WTC11 (cell line): ENCODE measurements at regions not wholly inside any gene's neighbourhood (a gene's known extent, or its start where the extent isn't known, plus 50 kb on each side); places are given as distances from the start of the nearest gene placed in this dataset.

ENCODE experiments used
- ATAC-seq: fragments of 200-7000 bp; cut with Tn5 transposase; 2 replicates; pipeline ENCODE4 v1.10.0; 2021; ENCODE audit warnings: mild to moderate bottlenecking, moderate library complexity
- CTCF ChIA-PET: fragments of 300-600 bp; sonication (Branson Sonifier 250); formaldehyde crosslinking; loops from one replicate; lab custom pipeline; 2021; ENCODE audit warnings: antibody characterized with exemption; lab: Charles Lee
- POLR2A ChIA-PET: fragments of 350-600 bp; sonication (Branson Sonifier 250); formaldehyde crosslinking; loops from one replicate; lab custom pipeline; 2021; ENCODE audit warnings: antibody characterized with exemption; lab: Charles Lee
- DNase-seq: peaks from one replicate; pipeline ENCODE4 v3.0.0; 2021; ENCODE audit warnings: low spot score
- H3K27ac Mint-ChIP-seq: 2 replicates; pipeline ENCODE4 v1.8.0; 2021; ENCODE audit warnings: mixed read lengths
- H3K27me3 Mint-ChIP-seq: 2 replicates; pipeline ENCODE4 v1.8.0; 2021; ENCODE audit warnings: low read depth, mild to moderate bottlenecking, moderate library complexity, mixed read lengths
- H3K36me3 Mint-ChIP-seq: 2 replicates; pipeline ENCODE4 v1.8.0; 2021; ENCODE audit warnings: mixed read lengths
- H3K4me1 Mint-ChIP-seq: 2 replicates; pipeline ENCODE4 v1.8.0; 2022; ENCODE audit warnings: mixed read lengths
- H3K4me3 Mint-ChIP-seq: 2 replicates; pipeline ENCODE4 v1.8.0; 2021; ENCODE audit warnings: mild to moderate bottlenecking, moderate library complexity, mixed read lengths
- H3K9me3 Mint-ChIP-seq: 2 replicates; pipeline ENCODE4 v1.8.0; 2021; ENCODE audit warnings: mixed read lengths
- ATF1 ChIP-seq: sonication (generic); formaldehyde crosslinking; IDR thresholded peaks from 2 replicates; pipeline ENCODE4 v1.8.1; 2023; ENCODE audit warnings: mild to moderate bottlenecking, moderate library complexity, missing genetic modification reagents
- ATF2 ChIP-seq: sonication (generic); formaldehyde crosslinking; IDR thresholded peaks from 2 replicates; pipeline ENCODE4 v1.8.1; 2022; ENCODE audit warnings: low read depth, missing genetic modification reagents, borderline replicate concordance
- E2F4 ChIP-seq: sonication (generic); formaldehyde crosslinking; IDR thresholded peaks from 2 replicates; pipeline ENCODE4 v1.8.1; 2022; ENCODE audit warnings: low read depth, mild to moderate bottlenecking, moderate library complexity, missing genetic modification reagents, borderline replicate concordance
- ETV6 ChIP-seq: sonication (generic); formaldehyde crosslinking; IDR thresholded peaks from 2 replicates; pipeline ENCODE4 v1.8.1; 2022; ENCODE audit warnings: mild to moderate bottlenecking, missing genetic modification reagents
- HMGXB4 ChIP-seq: sonication (generic); formaldehyde crosslinking; IDR thresholded peaks from 2 replicates; pipeline ENCODE4 v1.8.1; 2023; ENCODE audit warnings: mild to moderate bottlenecking, moderate library complexity, missing genetic modification reagents
- MLX ChIP-seq: sonication (generic); formaldehyde crosslinking; IDR thresholded peaks from 2 replicates; pipeline ENCODE4 v1.8.1; 2023; ENCODE audit warnings: mild to moderate bottlenecking, missing genetic modification reagents, moderate library complexity
- MXD4 ChIP-seq: fragments of 250-450 bp; sonication (Bioruptor Pico); IDR thresholded peaks from 2 replicates; pipeline ENCODE4 v1.8.0; 2021; ENCODE audit warnings: mild to moderate bottlenecking, moderate library complexity, borderline replicate concordance
- NFE2L1 ChIP-seq: sonication (generic); formaldehyde crosslinking; IDR thresholded peaks from 2 replicates; pipeline ENCODE4 v1.8.1; 2023; ENCODE audit warnings: missing genetic modification reagents
- RORB ChIP-seq: fragments of 250-450 bp; sonication (Bioruptor Pico); IDR thresholded peaks from 2 replicates; pipeline ENCODE4 v1.9.0; 2021; ENCODE audit warnings: mild to moderate bottlenecking
- STAT6 ChIP-seq: sonication (generic); formaldehyde crosslinking; conservative IDR thresholded peaks from 2 replicates; pipeline ENCODE4 v1.8.1; 2023; ENCODE audit warnings: mild to moderate bottlenecking, low read depth, missing genetic modification reagents, moderate library complexity
- USF2 ChIP-seq: sonication (generic); formaldehyde crosslinking; IDR thresholded peaks from 2 replicates; pipeline ENCODE4 v1.8.1; 2023; ENCODE audit warnings: mild to moderate bottlenecking, missing genetic modification reagents, moderate library complexity
- ZMAT4 ChIP-seq: fragments of 250-450 bp; sonication (Bioruptor Pico); IDR thresholded peaks from 2 replicates; pipeline ENCODE4 v1.9.0; 2021; ENCODE audit warnings: mild to moderate bottlenecking
- ZNF121 ChIP-seq: sonication (generic); formaldehyde crosslinking; IDR thresholded peaks from 2 replicates; pipeline ENCODE4 v1.8.0; 2023; ENCODE audit warnings: missing genetic modification reagents
- ZNF532 ChIP-seq: fragments of 250-450 bp; sonication (Bioruptor Pico); IDR thresholded peaks from 2 replicates; pipeline ENCODE4 v1.9.0; 2021; ENCODE audit warnings: mild to moderate bottlenecking, borderline replicate concordance

- no peak overlapping the region for H3K27ac Mint-ChIP-seq
- H3K4me3 Mint-ChIP-seq: no peak overlapping the region
- peaks cover 12% of the 10 kb centered on the region for H3K27me3 Mint-ChIP-seq
- CTCF ChIA-PET: no interaction called here
- POLR2A ChIA-PET: no interaction called here
- peaks cover 2% of the 10 kb centered on the region for H3K4me1 Mint-ChIP-seq
- H3K9me3 Mint-ChIP-seq: peaks cover 7% of the 10 kb centered on the region
- ATAC-seq: no peak
- no peaks in the 10 kb centered on the region for H3K36me3 Mint-ChIP-seq
- TF ChIP-seq NFE2L1 (CRISPR knock-in tag) (no peak), USF2 (no peak), ATF1 (CRISPR knock-in tag) (no peak), ZMAT4 (CRISPR knock-in tag) (no peak), ATF2 (no peak), ETV6 (no peak), RORB (CRISPR knock-in tag) (no peak), ZNF121 (no peak), E2F4 (no peak), ZNF532 (CRISPR knock-in tag) (no peak), HMGXB4 (no peak), MXD4 (CRISPR knock-in tag) (no peak), MLX (no peak), STAT6 (CRISPR knock-in tag) (no peak)
- no peak for DNase-seq
These were observed 199.0 kb upstream of the NECTIN1 start for GRCh38 chr11:119928047-119928446.
